ENCODE measurements at regions not wholly inside any gene's neighbourhood (a gene's known extent, or its start where the extent isn't known, plus 50 kb on each side); places are given as distances from the start of the nearest gene placed in this dataset.

GRCh38 chr12:4108803-4109345, 164.7 kb upstream of the CCND2 start:
- TF ChIP-seq CTCF (IDR thresholded peaks at IDR 0.05) (no peak), POLR2A (IDR thresholded peaks at IDR 0.05) (no peak)
